ENCODE measurements at regions not wholly inside any gene's neighbourhood (a gene's known extent, or its start where the extent isn't known, plus 50 kb on each side); places are given as distances from the start of the nearest gene placed in this dataset.

- Mint-ChIP-seq H3K9me3 (no peaks in the 10 kb centered on the region), H3K36me3 (no peaks in the 10 kb centered on the region), H3K4me3 (no peak overlapping the region), H3K27ac (no peak overlapping the region), H3K27me3 (peaks cover 7 to 16% of the 10 kb centered on the region in 2 donors), H3K4me1 (no peaks in the 10 kb centered on the region)
- DNase-seq (no peak), ATAC-seq (replicated peaks in 1 of 4) (no peak)
- WGBS (ENCODE audit: insufficient coverage) = 84% methylated on average over 4 of the region's 4 CpGs
- Histone ChIP-seq H3K9me3 (no peaks in the 10 kb centered on the region), H3K36me3 (ENCODE audit: control insufficient read depth in 2 of 2, extremely low read depth in 1 of 2, insufficient read depth in 1 of 2, low read length in 1 of 2) (no peaks in the 10 kb centered on the region), H3K27me3 (replicated peaks in 1 of 2; ENCODE audit: control insufficient read depth in 2 of 2, extremely low read depth in 1 of 2, insufficient read depth in 2 of 2, low read length in 1 of 2) (peaks cover 0 to 3% of the 10 kb centered on the region in 2 experiments), H3K4me3 (ENCODE audit: control insufficient read depth in 1 of 2, extremely low read depth in 1 of 2, low read length in 1 of 2) (no peak overlapping the region), H3K27ac (ENCODE audit: low read length) (no peak overlapping the region), H3K4me1 (ENCODE audit: control insufficient read depth in 1 of 2, extremely low read depth in 1 of 2, insufficient read depth in 2 of 2, low read length in 2 of 2) (no peaks in the 10 kb centered on the region)
- ChIA-PET CTCF (no interaction called here), POLR2A (interaction anchor here in 1 of 2 donors (0.7 kb wide), 1 partner anchor 249 kb away, joined by 3 read pairs; no protein-coding TSS in a partner anchor)
These were observed 59.0 kb upstream of the BTG3 start for GRCh38 chr21:17671733-17672132.

GRCh38 chr21:17668479-17669140 lies 55.9 kb upstream of the BTG3 start:
- Mint-ChIP-seq H3K27me3 (peaks cover 7 to 16% of the 10 kb centered on the region in 2 donors), H3K36me3 (no peaks in the 10 kb centered on the region), H3K9me3 (no peaks in the 10 kb centered on the region), H3K27ac (no peak overlapping the region), H3K4me3 (no peak overlapping the region), H3K4me1 (no peaks in the 10 kb centered on the region)
- ChIA-PET CTCF (interaction anchor here in 1 of 2 donors (0.6 kb wide), 1 partner anchor 43 kb away, joined by 3 read pairs; no protein-coding TSS in a partner anchor), POLR2A (no interaction called here)
- H3K4me1 ChIP-seq (ENCODE audit: control insufficient read depth in 1 of 2, extremely low read depth in 1 of 2, insufficient read depth in 2 of 2, low read length in 2 of 2) = no peaks in the 10 kb centered on the region
- DNase-seq (no peak), ATAC-seq (replicated peaks in 1 of 4) (no peak)
- no peak overlapping the region for H3K27ac ChIP-seq (ENCODE audit: low read length)
- WGBS (ENCODE audit: insufficient coverage) = no CpG with 5 or more reads among the region's 5 CpGs
- H3K36me3 ChIP-seq (ENCODE audit: control insufficient read depth in 2 of 2, extremely low read depth in 1 of 2, insufficient read depth in 1 of 2, low read length in 1 of 2) = no peaks in the 10 kb centered on the region
- H3K27me3 ChIP-seq (replicated peaks in 1 of 2; ENCODE audit: control insufficient read depth in 2 of 2, extremely low read depth in 1 of 2, insufficient read depth in 2 of 2, low read length in 1 of 2) = peaks cover 0 to 3% of the 10 kb centered on the region in 2 experiments
- H3K4me3 ChIP-seq (ENCODE audit: control insufficient read depth in 1 of 2, extremely low read depth in 1 of 2, low read length in 1 of 2) = no peak overlapping the region
- no peaks in the 10 kb centered on the region for H3K9me3 ChIP-seq

- Mint-ChIP-seq H3K9me3 (no peaks in the 10 kb centered on the region), H3K36me3 (no peaks in the 10 kb centered on the region), H3K27me3 (peaks cover 3 to 10% of the 10 kb centered on the region in 2 donors), H3K27ac (no peak overlapping the region), H3K4me3 (no peak overlapping the region), H3K4me1 (no peaks in the 10 kb centered on the region)
- ChIA-PET CTCF (interaction anchor here in 1 of 2 donors (0.5 kb wide), 1 partner anchor 43 kb away, joined by 3 read pairs; no protein-coding TSS in a partner anchor), POLR2A (interaction anchor here in 1 of 2 donors (0.6 kb wide), 1 partner anchor 802 kb away, joined by 3 read pairs; no protein-coding TSS in a partner anchor)
- Histone ChIP-seq H3K4me1 (ENCODE audit: control insufficient read depth in 1 of 2, extremely low read depth in 1 of 2, insufficient read depth in 2 of 2, low read length in 2 of 2) (no peaks in the 10 kb centered on the region), H3K36me3 (ENCODE audit: control insufficient read depth in 2 of 2, extremely low read depth in 1 of 2, insufficient read depth in 1 of 2, low read length in 1 of 2) (no peaks in the 10 kb centered on the region), H3K4me3 (ENCODE audit: control insufficient read depth in 1 of 2, extremely low read depth in 1 of 2, low read length in 1 of 2) (no peak overlapping the region), H3K9me3 (no peaks in the 10 kb centered on the region), H3K27ac (ENCODE audit: low read length) (no peak overlapping the region), H3K27me3 (replicated peaks in 1 of 2; ENCODE audit: control insufficient read depth in 2 of 2, extremely low read depth in 1 of 2, insufficient read depth in 2 of 2, low read length in 1 of 2) (peaks cover 0 to 3% of the 10 kb centered on the region in 2 experiments)
- DNase-seq (no peak), ATAC-seq (replicated peaks in 1 of 4) (no peak)
- WGBS (ENCODE audit: insufficient coverage) = 60% methylated on average over 3 of the region's 5 CpGs
These were observed 54.6 kb upstream of the BTG3 start for GRCh38 chr21:17667256-17667655.

All from T-cell (primary cell).